Esophagus squamous epithelium (tissue), 5 donors: ENCODE measurements at regions not wholly inside any gene's neighbourhood (a gene's known extent, or its start where the extent isn't known, plus 50 kb on each side); places are given as distances from the start of the nearest gene placed in this dataset.

Source experiments
- DNase-seq: peaks from one replicate; lab custom pipeline; 2025; lab: John Stamatoyannopoulos, UW
- H3K27ac ChIP-seq, 4 donors: fragments of 200-600 bp; sonication (generic); one replicate each; pipeline ENCODE4 v1.5.1; 2016 to 2019; ENCODE audit warnings: mild to moderate bottlenecking in 1 of 4
- H3K27me3 ChIP-seq, 4 donors: fragments of 200-600 bp; sonication (generic); 1 replicate in 3 of 4; 2 replicates in 1 of 4; pipeline versions ENCODE4 v1.5.1 to v1.6.0; 2017 to 2021; ENCODE audit warnings: antibody characterized with exemption in 1 of 4
- H3K36me3 ChIP-seq, 3 donors: fragments of 200-600 bp; sonication (generic); one replicate each; pipeline ENCODE4 v1.5.1; 2016 to 2019
- H3K4me1 ChIP-seq, 3 donors: fragments of 200-600 bp; sonication (generic); one replicate each; pipeline ENCODE4 v1.5.1; 2017 to 2019
- H3K4me3 ChIP-seq, 4 donors: fragments of 200-600 bp; sonication (generic); 1 replicate in 3 of 4; 2 replicates in 1 of 4; pipeline ENCODE4 v1.5.1; 2016 to 2019; ENCODE audit warnings: mild to moderate bottlenecking in 2 of 4, moderate library complexity in 1 of 4
- H3K9me3 ChIP-seq, 3 donors: fragments of 200-600 bp; sonication (generic); one replicate each; pipeline ENCODE4 v1.5.1; 2016 to 2019
- CTCF ChIP-seq, 6 experiments: fragments of 450-650 bp in 4 of 6; fragments of 200-600 bp in 2 of 6; sonication (generic) in 2 of 6; IDR thresholded peaks; one replicate each; pipeline ENCODE4 v1.5.1; 2016 to 2019; ENCODE audit warnings: antibody characterized with exemption in 6 of 6, mild to moderate bottlenecking in 4 of 6, moderate library complexity in 4 of 6
- POLR2A ChIP-seq, 4 donors: fragments of 450-650 bp; IDR thresholded peaks; one replicate each; pipeline ENCODE4 v1.6.1; 2017; ENCODE audit warnings: antibody characterized with exemption in 4 of 4, mild to moderate bottlenecking in 4 of 4, moderate library complexity in 3 of 4
- WGBS, 2 donors: methylation state at CpG; one replicate each; pipeline ENCODE4 v1.1.5; 2018; 5-methylcytosine and 5-hydroxymethylcytosine counted together
- intact Hi-C: fragments of 100-400 bp; cut with DNase I; formaldehyde crosslinking; loops from one replicate; pipeline ENCODE4 v1.15.0; 2022
- donor health status: DM: yes; HTN: yes; CAD: no.

- TF ChIP-seq POLR2A (IDR thresholded peaks at IDR 0.05) (no peak), CTCF (IDR thresholded peaks at IDR 0.05) (no peak)
- no peaks in the 10 kb centered on the region for H3K36me3 ChIP-seq
- no peak overlapping the region for H3K4me3 ChIP-seq
- no peaks in the 10 kb centered on the region for H3K9me3 ChIP-seq
- H3K4me1 ChIP-seq = no peaks in the 10 kb centered on the region
- no peak overlapping the region for H3K27ac ChIP-seq
- WGBS, 2 donors = 80 to 84% methylated on average over 3 of the region's 3 CpGs
- DNase-seq = no peak
- intact Hi-C loops = no loop called here
- no peaks in the 10 kb centered on the region for H3K27me3 ChIP-seq
Observed at GRCh38 chr6:55034752-55035151, 139.6 kb upstream of the HCRTR2 start.

GRCh38 chr6:55040102-55040848, 134.0 kb upstream of the HCRTR2 start:
- Histone ChIP-seq H3K4me1 (no peaks in the 10 kb centered on the region), H3K36me3 (no peaks in the 10 kb centered on the region), H3K9me3 (no peaks in the 10 kb centered on the region), H3K27ac (no peak overlapping the region), H3K4me3 (no peak overlapping the region), H3K27me3 (no peaks in the 10 kb centered on the region)
- no peak for DNase-seq
- whole genome bisulfite sequencing, 2 donors = 42 to 66% methylated on average over 3 of the region's 3 CpGs
- intact Hi-C loops = no loop called here
- no peak for TF ChIP-seq POLR2A (IDR thresholded peaks at IDR 0.05)
- no peak for TF ChIP-seq CTCF (IDR thresholded peaks at IDR 0.05)

- H3K27ac ChIP-seq = no peak overlapping the region
- no peak for DNase-seq
- H3K4me1 ChIP-seq = no peaks in the 10 kb centered on the region
- 50 to 64% methylated on average over 4 of the region's 4 CpGs for WGBS, 2 donors
- intact Hi-C loops = no loop called here
- H3K27me3 ChIP-seq = no peaks in the 10 kb centered on the region
- TF ChIP-seq POLR2A (IDR thresholded peaks at IDR 0.05) (no peak), CTCF (IDR thresholded peaks at IDR 0.05) (no peak)
- no peaks in the 10 kb centered on the region for H3K9me3 ChIP-seq
- no peaks in the 10 kb centered on the region for H3K36me3 ChIP-seq
- no peak overlapping the region for H3K4me3 ChIP-seq
Observed at GRCh38 chr6:55046869-55047422, 127.4 kb upstream of the HCRTR2 start.

- no peak for DNase-seq
- Histone ChIP-seq H3K27me3 (no peaks in the 10 kb centered on the region), H3K36me3 (no peaks in the 10 kb centered on the region), H3K27ac (no peak overlapping the region), H3K9me3 (no peaks in the 10 kb centered on the region), H3K4me3 (no peak overlapping the region), H3K4me1 (no peaks in the 10 kb centered on the region)
- TF ChIP-seq CTCF (IDR thresholded peaks at IDR 0.05) (no peak), POLR2A (IDR thresholded peaks at IDR 0.05) (no peak)
- WGBS, 2 donors = 54 to 67% methylated on average over 2 of the region's 2 CpGs
- intact Hi-C loops = no loop called here
Observed at GRCh38 chr6:55047451-55048044, 126.8 kb upstream of the HCRTR2 start.

- Histone ChIP-seq H3K27ac (no peak overlapping the region), H3K27me3 (no peaks in the 10 kb centered on the region), H3K4me1 (no peaks in the 10 kb centered on the region), H3K9me3 (no peaks in the 10 kb centered on the region), H3K36me3 (no peaks in the 10 kb centered on the region), H3K4me3 (no peak overlapping the region)
- DNase-seq = no peak
- WGBS, 2 donors = 79 to 96% methylated on average over 1 of the region's 1 CpG
- TF ChIP-seq CTCF (IDR thresholded peaks at IDR 0.05) (no peak), POLR2A (IDR thresholded peaks at IDR 0.05) (no peak)
- intact Hi-C loops = no loop called here
Observed at GRCh38 chr6:55049866-55050265, 124.4 kb upstream of the HCRTR2 start.
